ENCODE measurements at regions not wholly inside any gene's neighbourhood (a gene's known extent, or its start where the extent isn't known, plus 50 kb on each side); places are given as distances from the start of the nearest gene placed in this dataset.
"Not testable (repeated sequence)": the region's sequence is repeated elsewhere in the genome, so short reads cannot be mapped to it uniquely, and the experiment has no call there.

- H3K4me3 ChIP-seq (replicated peaks in 1 of 3): no peak overlapping the region
- no peak for DNase-seq
- no peak for TF ChIP-seq CTCF (IDR thresholded peaks at IDR 0.05)
- no peak for TF ChIP-seq POLR2A (IDR thresholded peaks at IDR 0.05)
- intact Hi-C loops (cut with DNase I): no loop called here
- H3K36me3 ChIP-seq: no peaks in the 10 kb centered on the region
- no peak overlapping the region for H3K27ac ChIP-seq
- H3K27me3 ChIP-seq: no peaks in the 10 kb centered on the region
- no peaks in the 10 kb centered on the region for H3K9me3 ChIP-seq
- no peaks in the 10 kb centered on the region for H3K4me1 ChIP-seq
- WGBS, 2 donors: 79% methylated on average over 1 of the region's 1 CpG
These were observed 72.1 kb downstream of the TMEM212 start for GRCh38 chr3:171915275-171915674.

- Histone ChIP-seq H3K27ac (no peak overlapping the region), H3K9me3 (no peaks in the 10 kb centered on the region), H3K4me3 (replicated peaks in 1 of 3) (no peak overlapping the region), H3K36me3 (no peaks in the 10 kb centered on the region), H3K4me1 (no peaks in the 10 kb centered on the region), H3K27me3 (no peaks in the 10 kb centered on the region)
- WGBS, 2 donors: 89% methylated on average over 3 of the region's 3 CpGs
- TF ChIP-seq CTCF (IDR thresholded peaks at IDR 0.05): no peak
- TF ChIP-seq POLR2A (IDR thresholded peaks at IDR 0.05): no peak
- DNase-seq: no peak
- intact Hi-C loops (cut with DNase I): no loop called here
These were observed 73.7 kb downstream of the TMEM212 start for GRCh38 chr3:171916888-171917287.

GRCh38 chr3:171922629-171923028 is 79.5 kb downstream of the TMEM212 start:
- H3K9me3 ChIP-seq; H3K27ac ChIP-seq; H3K36me3 ChIP-seq; H3K27me3 ChIP-seq; intact Hi-C loops (cut with DNase I); H3K4me1 ChIP-seq; H3K4me3 ChIP-seq (replicated peaks in 1 of 3); DNase-seq: not testable (repeated sequence)
- WGBS, 2 donors: 77 to 83% methylated on average over 1 of the region's 1 CpG

- H3K4me1 ChIP-seq; H3K9me3 ChIP-seq; H3K36me3 ChIP-seq; H3K27ac ChIP-seq; DNase-seq; H3K27me3 ChIP-seq; H3K4me3 ChIP-seq (replicated peaks in 1 of 3); intact Hi-C loops (cut with DNase I): not testable (repeated sequence)
- WGBS, 2 donors: 88 to 90% methylated on average over 2 of the region's 2 CpGs
These were observed 80.5 kb downstream of the TMEM212 start for GRCh38 chr3:171923668-171924067.

- H3K27me3 ChIP-seq; H3K27ac ChIP-seq; H3K9me3 ChIP-seq; H3K4me1 ChIP-seq; DNase-seq; H3K36me3 ChIP-seq; intact Hi-C loops (cut with DNase I); H3K4me3 ChIP-seq (replicated peaks in 1 of 3): not testable (repeated sequence)
- 79 to 82% methylated on average over 1 of the region's 1 CpG for WGBS, 2 donors
These were observed 81.7 kb downstream of the TMEM212 start for GRCh38 chr3:171924864-171925263.

GRCh38 chr3:171932153-171932611 is 89.0 kb downstream of the TMEM212 start:
- Histone ChIP-seq H3K4me1 (no peaks in the 10 kb centered on the region), H3K27ac (no peak overlapping the region), H3K4me3 (replicated peaks in 1 of 3) (no peak overlapping the region), H3K36me3 (no peaks in the 10 kb centered on the region), H3K9me3 (no peaks in the 10 kb centered on the region), H3K27me3 (no peaks in the 10 kb centered on the region)
- TF ChIP-seq CTCF (IDR thresholded peaks at IDR 0.05) (no peak), POLR2A (IDR thresholded peaks at IDR 0.05) (no peak)
- WGBS, 2 donors: 80 to 88% methylated on average over 10 of the region's 10 CpGs
- intact Hi-C loops (cut with DNase I): no loop called here
- DNase-seq: no peak

GRCh38 chr3:171933441-171933840 is 90.3 kb downstream of the TMEM212 start:
- no peaks in the 10 kb centered on the region for H3K9me3 ChIP-seq
- no peak for DNase-seq
- H3K4me3 ChIP-seq (replicated peaks in 1 of 3): no peak overlapping the region
- no peaks in the 10 kb centered on the region for H3K4me1 ChIP-seq
- H3K27ac ChIP-seq: no peak overlapping the region
- H3K36me3 ChIP-seq: no peaks in the 10 kb centered on the region
- intact Hi-C loops (cut with DNase I): no loop called here
- H3K27me3 ChIP-seq: no peaks in the 10 kb centered on the region
- no peak for TF ChIP-seq POLR2A (IDR thresholded peaks at IDR 0.05)
- 86 to 88% methylated on average over 1 of the region's 1 CpG for WGBS, 2 donors

Data from thyroid gland (tissue), 4 donors.